ENCODE measurements at regions not wholly inside any gene's neighbourhood (a gene's known extent, or its start where the extent isn't known, plus 50 kb on each side); places are given as distances from the start of the nearest gene placed in this dataset.

- TF ChIP-seq CTCF (IDR thresholded peaks at IDR 0.05) (no peak), POLR2A (IDR thresholded peaks at IDR 0.05) (no peak)
Measured at GRCh38 chr5:52544738-52545137, 243.0 kb upstream of the ITGA1 start.
